Mesenchymal stem cell (in vitro differentiated cells and primary cell): ENCODE measurements at regions not wholly inside any gene's neighbourhood (a gene's known extent, or its start where the extent isn't known, plus 50 kb on each side); places are given as distances from the start of the nearest gene placed in this dataset.

Experiments used
- DNase-seq: peaks from one replicate; pipeline ENCODE4 v3.0.0-alpha.2; 2013
- H2AFZ ChIP-seq: one replicate; pipeline ENCODE4 v1.6.1; 2013; ENCODE audit warnings: low read depth, mild to moderate bottlenecking, control low read depth, inconsistent platforms, low read length, moderate library complexity
- H2AK5ac ChIP-seq: 2 replicates; pipeline ENCODE4 v1.6.1; 2013; ENCODE audit warnings: low read length, moderate library complexity, mild to moderate bottlenecking, inconsistent platforms; ENCODE audit not compliant: severe bottlenecking
- H2BK120ac ChIP-seq: one replicate; pipeline ENCODE4 v1.6.1; 2013; ENCODE audit warnings: low read depth, mild to moderate bottlenecking, inconsistent platforms, low read length, moderate library complexity
- H2BK12ac ChIP-seq, 2 experiments: one replicate each; pipeline ENCODE4 v1.6.1; 2013; ENCODE audit warnings: inconsistent platforms in 2 of 2, low read length in 2 of 2, mild to moderate bottlenecking in 2 of 2, moderate library complexity in 2 of 2, control low read depth in 1 of 2
- H2BK15ac ChIP-seq: one replicate; pipeline ENCODE4 v1.6.1; 2013; ENCODE audit warnings: mild to moderate bottlenecking, low read depth, inconsistent platforms; ENCODE audit not compliant: poor library complexity, severe bottlenecking
- H2BK5ac ChIP-seq: 2 replicates; pipeline ENCODE4 v1.6.1; 2013; ENCODE audit warnings: low read depth, mild to moderate bottlenecking, low read length, control low read depth, inconsistent platforms; ENCODE audit not compliant: poor library complexity, severe bottlenecking
- H3K14ac ChIP-seq, 2 experiments: one replicate each; pipeline ENCODE4 v1.6.1; 2013; ENCODE audit warnings: inconsistent platforms in 2 of 2, low read length in 2 of 2, control low read depth in 1 of 2, mild to moderate bottlenecking in 1 of 2, moderate library complexity in 1 of 2
- H3K18ac ChIP-seq, 2 experiments: one replicate each; pipeline ENCODE4 v1.6.1; 2013; ENCODE audit warnings: inconsistent platforms in 2 of 2, low read length in 2 of 2, control low read depth in 1 of 2, low read depth in 1 of 2, mild to moderate bottlenecking in 1 of 2
- H3K23ac ChIP-seq, 2 experiments: one replicate each; pipeline ENCODE4 v1.6.1; 2013; ENCODE audit warnings: inconsistent platforms in 2 of 2, low read length in 2 of 2, mild to moderate bottlenecking in 2 of 2, moderate library complexity in 2 of 2, control low read depth in 1 of 2
- H3K27ac ChIP-seq: 2 replicates; pipeline ENCODE4 v1.5.1; 2013; ENCODE audit warnings: mild to moderate bottlenecking, moderate library complexity, low read length, control low read depth, inconsistent platforms; ENCODE audit not compliant: poor library complexity, severe bottlenecking
- H3K27me3 ChIP-seq, 2 experiments: 2 replicates each; pipeline versions ENCODE4 v1.6.1 to v1.7.0; 2013; ENCODE audit warnings: low read length in 2 of 2, mild to moderate bottlenecking in 2 of 2, moderate library complexity in 2 of 2, control low read depth in 1 of 2, inconsistent platforms in 1 of 2; ENCODE audit not compliant: control insufficient read depth in 1 of 2, insufficient read depth in 1 of 2
- H3K36me3 ChIP-seq, 2 experiments: 2 replicates each; pipeline versions ENCODE4 v1.6.1 to v1.7.0; 2013; ENCODE audit warnings: low read length in 2 of 2, control low read depth in 1 of 2, inconsistent platforms in 1 of 2, low read depth in 1 of 2, mild to moderate bottlenecking in 1 of 2; ENCODE audit not compliant: insufficient read depth in 2 of 2, control insufficient read depth in 1 of 2
- H3K4ac ChIP-seq, 2 experiments: one replicate each; pipeline ENCODE4 v1.6.1; 2013; ENCODE audit warnings: inconsistent platforms in 2 of 2, low read length in 2 of 2, mild to moderate bottlenecking in 2 of 2, moderate library complexity in 2 of 2, control low read depth in 1 of 2, low read depth in 1 of 2
- H3K4me1 ChIP-seq: 2 replicates; pipeline ENCODE4 v1.6.1; 2013; ENCODE audit warnings: low read depth, low read length, control low read depth; ENCODE audit not compliant: control insufficient read depth, insufficient read depth
- H3K4me2 ChIP-seq: 2 replicates; pipeline ENCODE4 v1.6.1; 2013; ENCODE audit warnings: low read length, mild to moderate bottlenecking, inconsistent platforms; ENCODE audit not compliant: poor library complexity, severe bottlenecking
- H3K4me3 ChIP-seq, 2 experiments: 2 replicates each; pipeline versions ENCODE4 v1.5.1 to v1.7.0; 2013; ENCODE audit warnings: low read length in 2 of 2, mild to moderate bottlenecking in 2 of 2, control low read depth in 1 of 2, low read depth in 1 of 2; ENCODE audit not compliant: insufficient read depth in 1 of 2
- H3K79me1 ChIP-seq: replicated peaks from 2 replicates; pipeline ENCODE4 v1.6.1; 2013; ENCODE audit warnings: mild to moderate bottlenecking, control low read depth, low read length, inconsistent platforms; ENCODE audit not compliant: poor library complexity, severe bottlenecking
- H3K9ac ChIP-seq: 2 replicates; pipeline ENCODE4 v1.7.0; 2013; ENCODE audit warnings: mild to moderate bottlenecking, low read length, moderate library complexity
- H3K9me3 ChIP-seq: 2 replicates; pipeline ENCODE4 v1.7.0; 2013; ENCODE audit warnings: mild to moderate bottlenecking, low read length; ENCODE audit not compliant: control insufficient read depth
- H4K8ac ChIP-seq: one replicate; pipeline ENCODE4 v1.6.1; 2013; ENCODE audit warnings: inconsistent platforms, mild to moderate bottlenecking, low read length, moderate library complexity
- H4K91ac ChIP-seq: one replicate; pipeline ENCODE4 v1.6.1; 2013; ENCODE audit warnings: mild to moderate bottlenecking, low read length, inconsistent platforms
- WGBS: methylation state at CpG from one replicate; pipeline ENCODE4 v1.1.7; 2013; ENCODE audit warnings: mixed read lengths; 5-methylcytosine and 5-hydroxymethylcytosine counted together

GRCh38 chr2:236446521-236446920 lies 123.1 kb upstream of the ACKR3 start:
- no peak overlapping the region for H2BK12ac ChIP-seq

GRCh38 chr2:236449167-236449761 lies 120.4 kb upstream of the ACKR3 start:
- DNase-seq: no peak
- no peak overlapping the region for H3K4me3 ChIP-seq
- H2AFZ ChIP-seq: no peak overlapping the region
- H3K18ac ChIP-seq: no peak overlapping the region
- peaks cover 0 to 25% of the 10 kb centered on the region in 2 experiments for H3K27me3 ChIP-seq
- no peak overlapping the region for H3K14ac ChIP-seq
- H3K4ac ChIP-seq: no peak overlapping the region
- H2AK5ac ChIP-seq: no peak overlapping the region
- H3K4me1 ChIP-seq: no peaks in the 10 kb centered on the region
- no peak overlapping the region for H3K9ac ChIP-seq
- no peak overlapping the region for H3K23ac ChIP-seq
- H2BK5ac ChIP-seq: no peak overlapping the region
- no peak overlapping the region for H4K91ac ChIP-seq
- H3K27ac ChIP-seq: no peak overlapping the region
- H4K8ac ChIP-seq: no peak overlapping the region
- H3K36me3 ChIP-seq: no peaks in the 10 kb centered on the region
- WGBS: 75% methylated on average over 15 of the region's 15 CpGs
- no peak overlapping the region for H2BK12ac ChIP-seq
- no peak overlapping the region for H3K4me2 ChIP-seq
- H3K79me1 ChIP-seq: no peaks in the 10 kb centered on the region
- H2BK120ac ChIP-seq: no peak overlapping the region
- H2BK15ac ChIP-seq: no peak overlapping the region
- peaks cover 4% of the 10 kb centered on the region for H3K9me3 ChIP-seq

More at GRCh38 chr2:236446521-236446920, 123.1 kb upstream of the ACKR3 start:
- Histone ChIP-seq H2BK15ac (no peak overlapping the region), H2AFZ (no peak overlapping the region), H3K9me3 (peaks cover 13% of the 10 kb centered on the region), H3K4me2 (no peak overlapping the region), H3K79me1 (no peaks in the 10 kb centered on the region), H3K27ac (no peak overlapping the region), H3K14ac (no peak overlapping the region), H3K23ac (no peak overlapping the region), H4K91ac (no peak overlapping the region), H2AK5ac (no peak overlapping the region), H2BK5ac (no peak overlapping the region), H3K27me3 (peaks cover 0 to 4% of the 10 kb centered on the region in 2 experiments), H3K36me3 (no peaks in the 10 kb centered on the region), H3K18ac (no peak overlapping the region), H3K4me1 (no peaks in the 10 kb centered on the region), H3K4ac (no peak overlapping the region), H4K8ac (no peak overlapping the region), H2BK120ac (no peak overlapping the region), H3K4me3 (no peak overlapping the region), H3K9ac (no peak overlapping the region)
- 91% methylated on average over 9 of the region's 9 CpGs for WGBS
- DNase-seq: no peak

- 30% methylated on average over 2 of the region's 3 CpGs for WGBS
- H2AK5ac ChIP-seq: no peak overlapping the region
These were observed 117.4 kb upstream of the ACKR3 start for GRCh38 chr2:236452238-236452637.

GRCh38 chr2:236454076-236454475 lies 115.5 kb upstream of the ACKR3 start:
- H3K14ac ChIP-seq: no peak overlapping the region
- H3K9ac ChIP-seq: no peak overlapping the region
- no peak overlapping the region for H2BK15ac ChIP-seq
- H3K23ac ChIP-seq: no peak overlapping the region
- H2BK12ac ChIP-seq: no peak overlapping the region
- H3K4me1 ChIP-seq: no peaks in the 10 kb centered on the region
- no peak overlapping the region for H2BK120ac ChIP-seq
- H4K8ac ChIP-seq: no peak overlapping the region
- no peak overlapping the region for H2BK5ac ChIP-seq
- no peaks in the 10 kb centered on the region for H3K36me3 ChIP-seq
- no peak overlapping the region for H2AFZ ChIP-seq
- H2AK5ac ChIP-seq: no peak overlapping the region
- H3K79me1 ChIP-seq: no peaks in the 10 kb centered on the region
- no peak overlapping the region for H3K27ac ChIP-seq
- H3K18ac ChIP-seq: no peak overlapping the region
- H3K4me2 ChIP-seq: no peak overlapping the region
- no peak for DNase-seq
- H3K9me3 ChIP-seq: no peaks in the 10 kb centered on the region
- H3K27me3 ChIP-seq: peaks cover 0 to 39% of the 10 kb centered on the region in 2 experiments
- 88% methylated on average over 10 of the region's 10 CpGs for WGBS
- no peak overlapping the region for H3K4ac ChIP-seq
- no peak overlapping the region for H3K4me3 ChIP-seq
- H4K91ac ChIP-seq: no peak overlapping the region

More at GRCh38 chr2:236452238-236452637, 117.4 kb upstream of the ACKR3 start:
- no peaks in the 10 kb centered on the region for H3K36me3 ChIP-seq
- no peak overlapping the region for H2BK5ac ChIP-seq
- no peak overlapping the region for H4K8ac ChIP-seq
- no peak overlapping the region for H3K27ac ChIP-seq
- no peaks in the 10 kb centered on the region for H3K79me1 ChIP-seq
- H3K27me3 ChIP-seq: peaks cover 0 to 39% of the 10 kb centered on the region in 2 experiments
- no peak overlapping the region for H3K23ac ChIP-seq
- no peak for DNase-seq
- H2BK120ac ChIP-seq: no peak overlapping the region
- H4K91ac ChIP-seq: no peak overlapping the region
- no peak overlapping the region for H3K18ac ChIP-seq
- no peak overlapping the region for H2BK15ac ChIP-seq
- H3K4me3 ChIP-seq: no peak overlapping the region
- no peak overlapping the region for H2BK12ac ChIP-seq
- H3K14ac ChIP-seq: no peak overlapping the region
- H3K4me1 ChIP-seq: no peaks in the 10 kb centered on the region
- H3K4me2 ChIP-seq: no peak overlapping the region
- H2AFZ ChIP-seq: no peak overlapping the region
- no peaks in the 10 kb centered on the region for H3K9me3 ChIP-seq
- no peak overlapping the region for H3K9ac ChIP-seq
- H3K4ac ChIP-seq: no peak overlapping the region
